Activated naive CD4-positive, alpha-beta T cell treated with anti-CD3 and anti-CD28 coated beads, Interleukin-2, amount 50 U/mL, for 16 hours (primary cell): ENCODE measurements at regions not wholly inside any gene's neighbourhood (a gene's known extent, or its start where the extent isn't known, plus 50 kb on each side); places are given as distances from the start of the nearest gene placed in this dataset.

Experiments
- DNase-seq: peaks from one replicate; pipeline ENCODE4 v3.0.0-alpha.2; 2020

DNA sequence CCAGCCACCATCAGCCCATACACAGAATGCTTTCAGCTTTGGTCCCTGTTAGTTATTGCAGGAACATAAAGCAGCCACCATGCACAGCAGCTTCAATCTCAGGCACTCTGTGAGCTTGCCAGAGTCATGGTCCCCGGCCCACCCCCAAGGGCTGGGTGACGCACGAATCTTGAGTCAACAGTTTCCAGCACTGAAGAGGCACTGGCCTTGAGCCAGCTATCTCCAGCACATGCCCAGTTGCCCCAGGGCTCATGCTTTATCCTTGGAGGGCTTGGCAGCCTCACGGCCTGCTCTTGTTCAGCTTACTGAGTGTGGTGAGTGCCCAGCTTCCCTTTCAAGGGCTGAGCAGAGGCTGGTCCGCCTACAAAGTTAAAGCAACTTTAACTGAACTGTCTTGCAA lies 200.7 kb upstream of the RAB4A start:
- no peak for DNase-seq

DNA sequence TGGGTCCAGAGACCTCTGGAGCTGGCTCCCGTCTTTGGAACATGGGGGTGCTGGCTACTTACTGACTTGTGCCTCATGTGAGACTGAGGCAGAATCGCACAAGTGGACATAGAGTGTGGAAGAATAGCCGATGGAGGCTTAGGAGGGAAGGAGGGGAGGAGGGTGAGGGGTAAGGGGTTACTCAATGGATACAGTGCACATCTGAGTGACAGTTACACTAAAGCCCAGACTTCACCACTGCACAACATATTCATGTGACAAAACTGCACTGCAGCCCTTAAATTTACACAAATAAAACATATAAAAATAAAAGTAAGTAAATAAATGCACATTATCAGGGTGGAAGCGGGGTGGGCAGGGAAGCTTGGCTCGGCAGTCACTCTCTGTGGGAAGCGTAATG lies 197.7 kb upstream of the RAB4A start:
- no peak for DNase-seq

DNA sequence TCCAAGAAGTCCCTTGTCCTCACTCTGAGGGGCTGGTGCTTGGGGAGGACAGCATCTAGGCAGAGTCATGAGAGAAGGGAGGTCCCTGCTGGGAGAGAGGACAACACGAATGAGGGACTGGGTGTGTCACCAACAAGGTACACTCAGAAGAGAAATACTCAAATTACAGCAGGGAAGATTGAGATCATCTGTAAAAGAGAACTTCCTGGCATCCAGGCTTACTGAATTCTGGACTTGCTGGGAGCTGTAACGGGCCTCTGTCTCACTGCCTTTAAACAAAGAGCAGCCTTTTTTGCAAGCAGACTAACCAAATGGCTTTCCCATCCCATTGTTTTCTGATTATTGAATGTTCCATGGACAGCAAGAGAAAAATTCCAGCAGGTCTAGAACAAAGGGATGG lies 195.7 kb upstream of the RAB4A start:
- DNase-seq: no peak

DNA sequence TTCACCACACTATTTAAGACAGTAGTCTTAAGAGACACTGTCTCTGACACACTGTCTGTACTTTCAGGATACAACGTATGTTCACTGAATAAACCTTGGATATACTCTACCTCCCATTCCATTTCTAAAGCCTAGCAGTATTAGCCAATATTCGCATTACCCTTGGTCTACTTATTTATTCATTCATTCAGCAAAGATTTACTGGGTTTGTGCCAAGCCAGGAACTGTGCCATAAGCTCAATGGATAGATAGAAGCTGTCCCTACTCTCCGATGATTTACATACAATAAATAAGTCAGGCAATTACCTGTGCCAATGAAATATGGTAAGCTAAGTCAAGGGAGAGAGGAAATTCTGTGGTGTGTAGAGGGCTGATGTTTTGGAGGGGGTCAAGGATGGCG lies 195.2 kb upstream of the RAB4A start:
- DNase-seq: no peak

DNA sequence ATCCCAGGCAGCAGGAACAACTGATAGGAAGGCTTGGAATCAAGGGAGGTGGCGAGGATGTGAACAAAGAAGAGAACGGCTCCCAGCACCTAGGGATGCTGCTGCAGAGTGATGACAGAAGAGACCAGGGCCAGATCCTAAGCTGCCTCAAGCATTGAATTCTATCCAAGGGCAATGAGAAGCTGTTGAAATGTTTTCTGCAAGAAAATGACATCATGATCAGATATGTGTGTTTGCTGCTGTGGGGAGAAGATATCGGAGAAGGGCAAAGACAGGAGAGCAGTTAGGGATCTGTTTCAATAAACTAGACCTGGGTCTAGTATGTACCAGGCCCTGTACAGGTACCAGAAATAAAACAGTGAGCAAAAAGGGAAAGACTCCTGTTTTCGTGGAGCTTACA lies 194.7 kb upstream of the RAB4A start:
- DNase-seq: no peak

DNA sequence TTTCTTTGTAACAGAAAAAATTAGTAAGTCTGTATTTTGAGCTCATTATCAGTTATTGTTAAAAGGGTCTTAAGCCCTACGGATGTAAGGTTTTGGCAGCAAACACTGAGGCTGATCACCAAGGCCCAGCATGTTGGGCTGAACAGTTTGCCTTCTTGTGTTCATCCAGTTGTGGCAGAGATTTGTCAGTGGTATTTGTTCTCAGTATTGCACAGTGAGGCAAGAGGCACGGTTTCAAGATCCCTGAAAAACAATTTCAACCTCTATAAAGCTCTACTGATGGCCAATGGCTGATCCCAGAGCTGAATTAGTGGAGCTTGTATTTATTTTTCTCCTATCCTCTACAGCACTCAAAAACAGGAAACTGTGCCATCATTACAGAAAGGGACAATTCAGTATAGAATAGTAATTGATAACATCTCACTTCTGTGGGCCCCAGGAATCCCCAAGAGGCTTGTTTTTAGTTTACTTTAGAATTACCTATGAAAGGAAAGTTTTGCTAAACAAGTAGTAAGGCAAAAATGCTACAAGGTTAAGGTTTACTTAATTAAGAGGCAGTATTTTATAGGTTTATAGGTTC lies 191.8 kb upstream of the RAB4A start:
- DNase-seq: no peak

DNA sequence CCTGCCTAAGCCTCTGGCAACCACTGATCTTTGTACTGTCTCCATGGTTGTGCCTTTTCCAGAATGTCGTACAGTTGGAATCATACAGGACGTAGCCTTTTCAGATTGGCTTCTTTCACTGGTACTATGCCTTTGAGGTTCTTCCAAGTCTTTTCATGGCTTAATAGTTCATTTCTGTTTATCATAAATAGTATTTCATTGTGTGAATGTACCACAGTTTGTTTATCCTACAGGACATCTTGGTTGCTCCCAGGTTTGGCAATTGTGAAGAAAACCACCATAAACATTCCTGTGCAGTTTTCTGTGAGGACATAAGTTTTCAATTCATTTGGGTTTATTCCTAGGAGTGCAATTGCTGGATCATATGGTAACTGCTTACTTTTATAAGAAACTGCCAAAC lies 190.6 kb upstream of the RAB4A start:
- DNase-seq: no peak

DNA sequence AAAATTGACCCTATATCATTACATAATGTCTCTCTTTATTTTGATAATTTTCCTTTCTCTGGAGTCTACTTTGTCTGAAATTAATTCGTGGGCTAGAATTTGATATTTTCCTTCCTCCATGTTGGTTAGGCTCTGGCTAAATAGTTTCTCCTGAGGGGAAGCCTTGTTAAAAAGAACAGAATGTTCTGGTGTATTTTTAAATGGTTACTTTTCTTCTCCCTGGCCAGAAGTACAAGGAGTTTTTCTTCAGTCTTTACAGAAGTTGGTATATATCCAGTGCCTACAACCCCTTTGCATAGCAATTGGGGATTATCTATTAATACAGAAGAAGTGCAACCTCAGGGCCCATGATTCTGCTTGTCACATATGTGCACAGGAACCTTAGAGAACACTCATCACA lies 185.6 kb upstream of the RAB4A start:
- DNase-seq: no peak

DNA sequence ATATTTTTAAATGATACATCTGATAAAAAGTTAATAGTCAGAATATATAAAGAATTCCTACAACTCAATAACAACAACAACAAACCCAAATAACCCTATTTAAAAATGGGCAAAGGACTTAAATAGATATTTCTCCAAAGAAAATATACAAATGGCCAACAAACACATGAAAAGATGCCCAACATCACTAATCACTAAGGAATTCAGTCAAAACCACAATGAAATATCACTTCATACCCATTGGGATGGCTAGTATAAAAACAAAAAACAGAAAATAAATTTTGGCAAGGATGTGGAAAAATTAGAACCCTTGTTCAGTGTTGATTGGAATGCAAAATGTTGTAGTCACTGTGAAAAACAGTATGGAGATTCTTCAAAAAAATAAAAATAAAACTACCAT lies 184.8 kb upstream of the RAB4A start:
- no peak for DNase-seq

DNA sequence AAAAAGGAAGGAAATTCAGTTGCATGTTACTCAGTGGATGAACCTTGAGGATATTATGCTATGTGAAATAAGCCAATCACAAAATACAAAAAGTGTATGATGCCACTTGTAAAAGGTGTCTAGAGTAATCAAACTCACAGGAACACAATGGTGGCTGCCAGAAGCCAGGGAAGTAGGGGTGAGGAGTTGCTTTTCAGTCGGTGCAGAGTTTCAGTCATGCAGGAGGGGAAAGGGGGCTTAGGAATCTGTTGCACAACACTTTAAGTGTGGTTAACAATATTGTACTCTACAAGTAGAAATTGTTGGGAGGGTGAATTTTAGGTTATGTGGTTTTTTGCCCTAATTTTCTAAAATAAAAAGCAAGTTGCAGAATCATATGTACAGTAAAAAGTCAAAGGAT lies 184.2 kb upstream of the RAB4A start:
- no peak for DNase-seq

DNA sequence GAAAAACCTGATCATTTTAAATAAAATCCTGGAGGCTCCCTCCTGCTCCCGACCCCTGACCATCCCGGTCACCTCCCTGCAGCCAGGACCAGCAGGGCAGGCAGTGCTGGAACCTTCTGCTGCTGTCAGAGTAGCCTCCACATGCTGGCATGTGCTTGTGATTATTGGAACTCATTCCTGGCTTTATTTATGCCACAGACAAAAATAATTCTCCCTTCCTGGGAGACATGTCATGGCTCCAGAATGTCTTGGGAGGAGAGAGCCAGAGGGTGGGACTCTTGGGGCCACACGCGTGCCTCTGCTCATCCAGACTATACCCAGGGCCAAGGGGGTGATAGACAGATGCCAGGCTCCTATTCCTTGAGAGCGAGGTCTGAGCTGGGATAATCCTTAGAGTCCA lies 183.6 kb upstream of the RAB4A start:
- no peak for DNase-seq

DNA sequence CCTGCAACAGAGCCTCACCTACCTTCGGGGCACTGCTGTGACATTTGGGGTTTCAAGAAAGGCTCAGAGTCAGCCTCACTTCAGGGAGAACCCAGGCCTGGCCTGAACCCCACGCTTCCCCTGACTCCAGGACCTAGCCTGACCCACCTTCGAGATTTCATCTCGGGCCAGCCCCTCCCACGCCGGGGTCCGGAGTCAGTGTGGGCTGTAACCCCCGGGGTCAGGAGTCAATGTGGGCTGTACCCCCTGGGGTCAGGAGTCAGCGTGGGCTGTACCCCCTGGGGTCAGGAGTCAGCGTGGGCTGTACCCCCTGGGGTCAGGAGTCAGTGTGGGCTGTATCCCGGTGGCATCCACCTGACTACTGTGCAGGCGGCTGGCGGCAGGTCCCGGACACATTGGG lies 183.0 kb upstream of the RAB4A start:
- DNase-seq: no peak

DNA sequence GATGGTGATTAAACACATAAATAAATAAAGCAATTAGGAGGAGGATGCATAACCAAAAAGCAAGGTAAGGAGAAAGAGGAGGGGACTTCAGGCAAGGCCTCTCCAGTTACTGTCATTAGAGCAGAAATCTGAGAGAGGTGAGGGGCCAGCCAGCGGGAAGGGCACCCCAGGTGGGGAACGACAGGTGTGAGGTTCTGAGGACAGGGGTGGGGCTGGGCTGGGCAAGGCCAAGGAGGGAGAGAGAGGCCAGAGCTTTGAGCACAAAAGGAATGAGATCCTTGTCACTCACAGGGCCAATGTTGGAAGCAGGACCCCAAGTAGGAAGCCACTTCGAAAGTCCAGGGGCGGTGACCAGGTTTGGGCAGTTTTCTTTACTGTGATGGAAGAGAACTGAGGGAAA lies 182.2 kb upstream of the RAB4A start:
- no peak for DNase-seq

DNA sequence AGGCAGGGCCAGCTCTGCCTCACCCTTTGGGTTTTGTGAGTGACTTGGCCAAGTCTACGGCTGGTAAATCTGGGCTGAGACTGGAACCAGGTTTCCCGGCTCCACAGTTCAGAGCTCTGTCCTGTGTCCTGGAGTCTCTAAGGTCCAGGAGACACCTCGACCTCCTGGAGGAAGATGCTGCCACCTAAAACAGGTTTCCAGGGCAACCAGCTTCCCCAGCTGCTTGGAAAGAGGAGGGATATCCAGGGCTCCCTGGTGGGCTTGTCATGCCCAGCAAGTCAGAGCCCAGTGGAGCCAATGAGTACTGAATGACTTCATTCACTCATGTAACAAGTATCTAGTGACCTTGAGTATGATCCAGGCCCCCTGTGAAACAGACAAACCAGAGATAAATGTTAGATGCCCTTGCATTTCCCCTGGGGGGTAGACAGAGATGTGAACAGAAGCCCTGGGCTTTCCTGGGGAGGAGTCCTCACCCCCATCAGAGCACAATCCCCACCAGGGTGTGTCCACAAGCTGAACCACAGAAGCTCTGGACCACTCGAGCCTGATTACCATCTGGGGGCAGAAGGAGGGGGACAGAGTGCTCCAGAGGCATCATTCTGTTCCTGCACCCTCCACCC lies 181.2 kb upstream of the RAB4A start:
- DNase-seq: no peak

DNA sequence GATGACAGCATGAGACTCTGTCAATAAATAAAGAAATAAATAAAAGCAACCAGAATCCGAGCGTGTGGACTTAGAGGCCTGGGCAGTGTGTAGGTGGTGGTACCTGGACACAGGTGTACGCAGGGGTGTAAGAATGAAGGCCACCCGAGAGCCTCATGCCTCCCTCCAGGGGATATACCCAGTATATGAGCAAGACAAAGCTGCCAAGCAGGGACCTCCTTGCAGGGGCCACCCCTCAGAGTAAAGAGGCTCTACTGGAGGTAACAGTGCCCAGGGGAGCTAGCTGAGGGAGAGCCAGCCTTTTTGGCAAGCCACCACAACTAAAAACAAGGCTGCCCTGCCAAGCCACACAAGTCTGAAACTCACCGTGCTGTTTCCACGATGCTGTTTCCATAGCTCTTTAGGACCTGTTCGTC lies 179.2 kb upstream of the RAB4A start:
- no peak for DNase-seq

DNA sequence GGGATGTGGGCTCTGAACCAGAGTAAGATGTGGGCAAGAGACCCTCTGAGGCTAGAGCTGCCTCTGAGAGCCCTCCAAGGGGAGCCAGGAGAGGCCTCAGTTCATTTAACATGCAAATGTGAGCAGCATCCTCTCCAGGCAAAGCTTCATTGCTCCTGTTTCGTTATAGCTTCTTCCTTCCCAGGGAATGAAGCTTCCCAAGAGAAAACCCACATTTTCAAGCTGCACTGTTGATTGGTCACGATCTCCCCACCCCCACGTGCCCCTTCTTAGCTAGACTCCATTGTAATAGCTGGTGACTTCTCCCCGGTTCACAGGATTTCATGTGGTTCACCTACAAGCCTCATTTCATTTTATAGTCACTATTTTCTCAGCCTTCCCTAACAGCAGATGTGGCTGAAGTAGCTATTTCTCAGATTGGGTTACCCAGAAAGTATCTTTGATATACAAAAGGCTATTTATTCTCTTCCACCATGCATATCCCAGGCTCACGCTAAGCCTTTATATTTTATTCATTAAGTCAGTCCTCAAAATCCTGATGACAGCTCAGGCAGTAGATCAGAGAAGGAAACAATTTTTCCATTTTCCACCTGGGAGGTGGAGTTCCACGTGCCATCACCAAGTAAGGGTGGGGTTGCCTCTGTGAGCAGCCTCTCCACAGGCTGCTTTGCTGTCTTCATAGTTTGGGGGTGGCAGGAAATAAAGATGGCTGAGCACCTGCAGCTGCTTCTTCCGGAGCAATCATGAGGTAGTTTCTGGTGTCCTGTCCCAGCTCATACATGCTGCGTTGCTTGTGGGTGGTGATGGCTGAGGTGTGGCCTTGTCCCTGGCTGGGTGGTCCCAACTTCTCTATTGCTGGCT lies 178.3 kb upstream of the RAB4A start:
- DNase-seq: no peak

DNA sequence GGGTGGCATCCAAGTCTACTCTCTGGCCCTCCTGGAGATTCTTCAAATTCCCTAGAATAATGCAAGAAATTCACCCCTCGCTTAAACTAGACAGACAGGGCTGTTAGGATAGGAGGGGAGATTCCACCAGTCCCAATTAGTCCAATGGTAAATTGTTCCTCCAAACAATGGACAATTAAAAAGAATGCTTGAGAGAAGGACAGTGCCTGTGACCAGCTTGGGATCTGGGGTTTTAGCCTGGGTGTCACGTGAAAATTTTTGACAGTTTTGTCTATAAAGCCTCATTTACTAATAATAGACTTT lies 177.7 kb upstream of the RAB4A start:
- DNase-seq: no peak

DNA sequence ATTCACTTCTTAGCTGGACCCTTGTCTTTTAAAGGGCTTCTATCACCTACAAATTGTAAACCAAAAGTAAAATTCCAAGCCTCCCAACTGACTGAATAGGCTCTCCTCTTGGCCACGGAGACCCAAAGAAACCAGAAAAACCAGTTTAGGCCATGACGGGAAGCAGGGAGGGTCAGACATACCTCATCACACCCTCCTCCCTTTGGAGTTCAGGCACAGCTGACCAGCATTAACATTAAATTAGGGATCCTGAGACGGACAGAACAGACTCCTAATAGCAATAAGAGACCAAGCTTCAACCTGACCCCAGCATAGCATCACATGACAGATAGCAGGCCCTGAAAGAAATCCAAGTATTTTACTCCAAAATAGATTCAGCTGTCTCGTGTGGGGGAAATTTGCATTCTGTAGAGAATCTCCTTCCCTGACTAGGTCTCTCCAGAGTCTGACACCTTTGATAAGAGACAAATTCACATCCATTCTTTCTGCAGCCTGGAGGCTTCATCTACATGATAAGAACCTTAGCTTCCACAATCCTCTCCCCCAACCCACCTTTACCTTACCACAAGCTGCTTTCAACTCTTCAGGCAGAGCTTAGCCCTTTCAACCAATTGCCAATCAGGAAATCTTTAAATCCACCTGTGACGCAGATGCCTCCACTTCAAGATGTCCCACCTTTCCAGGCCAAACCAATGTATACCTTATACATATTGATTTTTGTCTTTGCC lies 177.1 kb upstream of the RAB4A start:
- no peak for DNase-seq

DNA sequence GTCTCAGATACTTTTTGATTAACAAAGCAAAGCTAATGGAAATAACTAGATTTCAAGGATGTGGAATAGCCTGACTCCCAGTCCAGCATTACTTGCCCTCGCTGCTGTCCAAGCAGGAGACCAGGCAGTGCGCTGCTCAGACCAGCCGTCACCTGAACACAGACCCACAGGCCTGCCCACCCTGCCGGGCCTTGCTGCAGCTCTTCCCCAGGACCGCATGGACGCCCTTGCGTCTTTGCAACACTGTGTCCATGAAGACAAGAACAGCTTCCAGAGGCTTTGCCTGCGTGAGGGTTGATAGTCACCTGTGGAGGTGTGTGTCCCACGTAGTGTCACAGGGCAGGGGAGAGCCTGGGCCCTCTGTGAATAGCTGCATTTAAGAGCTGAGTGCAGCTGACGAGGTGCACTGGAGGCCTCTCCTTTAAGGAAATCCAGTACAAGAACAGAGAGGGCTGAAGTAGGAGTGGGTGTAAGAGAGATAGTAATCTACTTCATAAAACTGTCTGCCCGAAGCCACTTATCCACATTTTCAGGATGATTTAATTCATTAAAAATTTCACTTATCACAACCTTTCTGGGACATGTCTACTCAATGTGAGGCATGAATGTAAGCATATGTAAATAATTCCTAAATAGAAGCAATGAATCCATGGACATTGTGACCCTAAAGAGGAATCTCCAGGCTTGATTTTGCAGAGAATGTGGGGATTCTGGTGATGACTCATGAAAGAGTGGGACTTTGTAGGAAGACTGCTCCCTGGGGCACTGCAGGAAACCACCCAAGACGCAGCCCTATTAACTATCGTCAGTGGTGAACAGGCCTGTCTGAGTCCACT lies 176.2 kb upstream of the RAB4A start:
- no peak for DNase-seq

DNA sequence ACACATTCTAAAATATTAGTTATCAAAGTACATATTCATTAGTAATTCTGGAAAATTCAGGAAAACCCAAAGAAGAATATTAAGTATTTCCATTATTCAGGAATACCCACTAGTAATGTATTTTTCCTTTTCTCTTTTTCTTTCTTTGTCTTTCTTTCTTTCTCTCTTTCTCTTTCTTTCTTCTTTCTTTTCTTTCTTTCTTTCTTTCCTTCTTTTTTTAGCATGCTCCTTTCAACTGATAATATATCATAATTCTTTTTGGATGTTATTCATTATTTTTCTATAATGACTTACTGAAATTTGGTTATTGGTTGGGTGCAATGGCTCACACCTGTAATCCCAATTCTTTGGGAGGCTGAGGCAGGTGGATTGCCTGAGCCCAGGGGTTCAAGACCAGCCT lies 175.6 kb upstream of the RAB4A start:
- DNase-seq: no peak

DNA sequence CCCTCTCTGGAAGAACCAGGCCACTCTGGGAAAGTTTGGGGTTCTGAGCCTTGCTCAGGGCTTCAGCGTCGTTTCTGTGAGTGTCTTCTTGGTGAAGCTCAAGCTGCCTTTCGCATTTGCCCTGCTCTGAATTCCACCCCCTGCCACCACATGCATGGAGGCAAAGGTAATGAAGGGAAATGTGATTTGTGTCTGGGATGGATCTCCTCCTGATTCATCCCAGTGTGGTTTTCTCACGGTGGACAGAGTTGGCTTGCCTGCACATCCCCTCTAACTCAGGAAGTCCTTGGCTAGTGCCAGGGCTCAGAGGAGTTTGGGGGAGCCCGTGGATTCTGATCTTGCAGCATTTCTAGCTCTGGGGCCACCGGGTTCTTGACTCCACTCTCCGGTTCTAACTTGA lies 173.6 kb upstream of the RAB4A start:
- DNase-seq: no peak

DNA sequence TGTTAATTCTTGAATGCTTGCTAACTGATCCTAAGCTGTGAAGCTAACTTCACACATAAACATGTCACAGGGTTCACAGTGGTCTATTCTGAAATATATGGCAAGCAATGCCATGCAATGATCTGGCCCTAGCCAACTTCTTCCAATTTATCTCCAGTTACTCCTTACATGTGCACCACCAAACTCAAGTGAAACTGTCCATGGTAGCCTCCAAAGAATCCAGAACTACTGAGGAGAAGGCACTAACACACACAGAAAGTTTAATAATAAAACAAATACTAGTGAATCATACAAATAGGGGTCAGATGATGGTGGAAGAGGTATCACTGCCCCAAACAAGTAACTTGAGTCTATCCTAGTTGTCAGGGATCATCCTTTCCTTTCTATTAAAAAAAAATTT lies 172.6 kb upstream of the RAB4A start:
- no peak for DNase-seq
